ENCODE measurements at regions not wholly inside any gene's neighbourhood (a gene's known extent, or its start where the extent isn't known, plus 50 kb on each side); places are given as distances from the start of the nearest gene placed in this dataset.
"Not testable (repeated sequence)": the region's sequence is repeated elsewhere in the genome, so short reads cannot be mapped to it uniquely, and the experiment has no call there.

DNA sequence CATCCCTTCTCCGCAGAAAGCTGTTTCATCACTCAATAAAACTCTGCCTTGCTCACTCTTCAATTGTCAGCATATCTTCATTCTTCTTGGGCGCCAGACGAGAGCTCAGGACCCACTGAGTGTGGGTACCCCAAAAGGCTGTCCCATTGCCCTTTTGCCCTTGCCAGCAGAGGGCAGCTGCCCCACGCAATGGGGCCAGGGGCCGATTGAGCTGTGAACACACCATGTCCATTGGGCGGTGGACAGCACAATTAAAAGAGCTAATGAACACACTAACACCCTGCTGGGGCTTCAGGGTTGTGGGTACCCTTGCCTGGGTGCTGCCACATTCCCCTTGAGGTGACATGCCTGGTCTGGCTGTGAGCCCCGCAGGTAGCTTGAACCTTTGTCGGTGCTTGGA lies 487.2 kb upstream of the NUDT12 start:
- ChIA-PET CTCF (no interaction called here), POLR2A (no interaction called here)
- H3K9me3 ChIP-seq (ENCODE audit: control insufficient read depth, insufficient read depth, low read length), result 0 out of 2 replicates have a peak, but pooled peaks cover 4% of the 10 kb centered on the region
- no peak overlapping the region for H3K27ac ChIP-seq (ENCODE audit: low read depth, low read length)
- TF ChIP-seq, protein P1, sequence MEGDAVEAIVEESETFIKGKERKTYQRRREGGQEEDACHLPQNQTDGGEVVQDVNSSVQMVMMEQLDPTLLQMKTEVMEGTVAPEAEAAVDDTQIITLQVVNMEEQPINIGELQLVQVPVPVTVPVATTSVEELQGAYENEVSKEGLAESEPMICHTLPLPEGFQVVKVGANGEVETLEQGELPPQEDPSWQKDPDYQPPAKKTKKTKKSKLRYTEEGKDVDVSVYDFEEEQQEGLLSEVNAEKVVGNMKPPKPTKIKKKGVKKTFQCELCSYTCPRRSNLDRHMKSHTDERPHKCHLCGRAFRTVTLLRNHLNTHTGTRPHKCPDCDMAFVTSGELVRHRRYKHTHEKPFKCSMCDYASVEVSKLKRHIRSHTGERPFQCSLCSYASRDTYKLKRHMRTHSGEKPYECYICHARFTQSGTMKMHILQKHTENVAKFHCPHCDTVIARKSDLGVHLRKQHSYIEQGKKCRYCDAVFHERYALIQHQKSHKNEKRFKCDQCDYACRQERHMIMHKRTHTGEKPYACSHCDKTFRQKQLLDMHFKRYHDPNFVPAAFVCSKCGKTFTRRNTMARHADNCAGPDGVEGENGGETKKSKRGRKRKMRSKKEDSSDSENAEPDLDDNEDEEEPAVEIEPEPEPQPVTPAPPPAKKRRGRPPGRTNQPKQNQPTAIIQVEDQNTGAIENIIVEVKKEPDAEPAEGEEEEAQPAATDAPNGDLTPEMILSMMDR (IDR thresholded peaks at IDR 0.05; ENCODE audit: low read depth, low read length), result no peak
- H3K4me3 ChIP-seq (ENCODE audit: low read depth, low read length), result no peak overlapping the region
- no peak for DNase-seq (ENCODE audit: low read depth, low spot score)
- no peaks in the 10 kb centered on the region for H3K27me3 ChIP-seq (ENCODE audit: control insufficient read depth, insufficient read depth, low read length)

DNA sequence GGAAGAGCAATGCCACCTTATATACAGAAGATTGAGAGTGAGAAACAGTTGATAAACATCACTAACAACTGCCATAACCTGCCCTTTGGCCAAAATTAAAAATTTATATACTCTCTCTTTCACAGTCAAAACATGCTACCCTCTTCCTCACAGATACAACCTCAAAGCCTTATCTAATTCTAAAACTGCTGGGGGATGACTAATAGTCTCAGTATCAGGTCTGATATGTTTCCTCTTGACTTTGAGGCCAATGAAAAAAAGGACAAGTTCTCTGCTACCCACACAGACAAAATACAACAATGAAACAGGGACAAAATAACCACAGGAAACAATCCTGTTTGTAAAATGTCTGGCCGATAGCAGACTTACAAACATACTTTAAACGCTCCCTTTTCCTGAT lies 485.6 kb upstream of the NUDT12 start:
- TF ChIP-seq, protein P1 (IDR thresholded peaks at IDR 0.05; ENCODE audit: low read depth, low read length), result no peak
- Histone ChIP-seq H3K4me3 (ENCODE audit: low read depth, low read length) (no peak overlapping the region), H3K9me3 (ENCODE audit: control insufficient read depth, insufficient read depth, low read length) (0 out of 2 replicates have a peak, but pooled peaks cover 4% of the 10 kb centered on the region), H3K27me3 (ENCODE audit: control insufficient read depth, insufficient read depth, low read length) (no peaks in the 10 kb centered on the region), H3K27ac (ENCODE audit: low read depth, low read length) (no peak overlapping the region)
- no peak for DNase-seq (ENCODE audit: low read depth, low spot score)
- ChIA-PET CTCF (no interaction called here), POLR2A (no interaction called here)

- no peak for DNase-seq (ENCODE audit: low read depth, low spot score)
- 0 out of 2 replicates have a peak, but pooled peaks cover 4% of the 10 kb centered on the region for H3K9me3 ChIP-seq (ENCODE audit: control insufficient read depth, insufficient read depth, low read length)
- H3K4me3 ChIP-seq (ENCODE audit: low read depth, low read length), result no peak overlapping the region
- H3K27me3 ChIP-seq (ENCODE audit: control insufficient read depth, insufficient read depth, low read length), result no peaks in the 10 kb centered on the region
- CTCF ChIA-PET, result no interaction called here
- no peak overlapping the region for H3K27ac ChIP-seq (ENCODE audit: low read depth, low read length)
- POLR2A ChIA-PET, result no interaction called here
- TF ChIP-seq, protein P1 (IDR thresholded peaks at IDR 0.05; ENCODE audit: low read depth, low read length), result no peak
These were observed 483.4 kb upstream of the NUDT12 start for GRCh38 chr5:104045987-104046386.

DNA sequence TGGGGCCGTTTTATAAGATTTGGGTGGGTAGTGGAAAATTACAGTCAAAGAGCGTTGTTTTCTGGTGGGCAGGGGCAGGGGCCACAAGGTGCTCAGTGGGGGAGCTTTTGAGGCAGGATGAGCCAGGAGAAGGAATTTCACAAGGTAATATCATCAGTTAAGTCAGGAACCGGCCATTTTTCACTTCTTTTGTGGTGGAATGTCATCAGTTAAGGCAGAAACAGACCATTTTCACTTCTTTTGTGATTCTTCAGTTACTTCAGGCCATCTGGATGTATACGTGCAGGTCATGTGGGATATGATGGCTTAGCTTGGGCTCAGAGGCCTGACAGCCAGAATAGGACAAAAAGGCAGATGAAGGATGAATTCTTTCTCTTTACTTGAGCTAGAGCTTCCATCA lies 477.3 kb upstream of the NUDT12 start:
- H3K27ac ChIP-seq (ENCODE audit: low read depth, low read length); H3K27me3 ChIP-seq (ENCODE audit: control insufficient read depth, insufficient read depth, low read length); POLR2A ChIA-PET; H3K4me3 ChIP-seq (ENCODE audit: low read depth, low read length); H3K9me3 ChIP-seq (ENCODE audit: control insufficient read depth, insufficient read depth, low read length); DNase-seq (ENCODE audit: low read depth, low spot score); CTCF ChIA-PET: not testable (repeated sequence)

- H3K27me3 ChIP-seq (ENCODE audit: control insufficient read depth, insufficient read depth, low read length); H3K27ac ChIP-seq (ENCODE audit: low read depth, low read length); CTCF ChIA-PET; H3K9me3 ChIP-seq (ENCODE audit: control insufficient read depth, insufficient read depth, low read length); DNase-seq (ENCODE audit: low read depth, low spot score); H3K4me3 ChIP-seq (ENCODE audit: low read depth, low read length); POLR2A ChIA-PET: not testable (repeated sequence)
These were observed 474.5 kb upstream of the NUDT12 start for GRCh38 chr5:104037136-104037535.

- POLR2A ChIA-PET; H3K9me3 ChIP-seq (ENCODE audit: control insufficient read depth, insufficient read depth, low read length); CTCF ChIA-PET; DNase-seq (ENCODE audit: low read depth, low spot score); H3K27ac ChIP-seq (ENCODE audit: low read depth, low read length); H3K4me3 ChIP-seq (ENCODE audit: low read depth, low read length); H3K27me3 ChIP-seq (ENCODE audit: control insufficient read depth, insufficient read depth, low read length): not testable (repeated sequence)
These were observed 470.6 kb upstream of the NUDT12 start for GRCh38 chr5:104033186-104033585.

DNA sequence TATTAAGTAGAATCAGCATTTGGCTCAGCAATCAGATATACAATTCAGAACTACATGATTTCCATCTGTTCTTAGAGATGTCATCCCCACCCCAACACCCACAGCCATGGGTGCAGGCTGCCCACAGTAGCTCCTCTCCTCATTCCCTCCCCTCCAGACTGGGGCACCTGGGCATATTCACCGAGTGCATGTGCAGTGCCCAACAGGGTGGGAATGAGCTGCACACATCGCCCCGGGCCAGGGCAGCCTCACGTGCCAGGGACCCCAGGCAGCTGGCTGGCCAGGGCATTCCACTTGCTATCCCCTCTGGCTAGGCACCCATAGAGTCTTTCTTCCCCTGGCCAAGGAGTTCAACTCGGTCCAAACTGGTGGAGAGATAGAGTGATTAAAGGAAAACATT lies 461.9 kb upstream of the NUDT12 start:
- TF ChIP-seq, protein P1 (IDR thresholded peaks at IDR 0.05; ENCODE audit: low read depth, low read length), result no peak
- no peak for DNase-seq (ENCODE audit: low read depth, low spot score)
- Histone ChIP-seq H3K9me3 (ENCODE audit: control insufficient read depth, insufficient read depth, low read length) (no peaks in the 10 kb centered on the region), H3K27me3 (ENCODE audit: control insufficient read depth, insufficient read depth, low read length) (no peaks in the 10 kb centered on the region), H3K4me3 (ENCODE audit: low read depth, low read length) (no peak overlapping the region), H3K27ac (ENCODE audit: low read depth, low read length) (no peak overlapping the region)
- ChIA-PET CTCF (no interaction called here), POLR2A (no interaction called here)
